ENCODE measurements at regions not wholly inside any gene's neighbourhood (a gene's known extent, or its start where the extent isn't known, plus 50 kb on each side); places are given as distances from the start of the nearest gene placed in this dataset.

GRCh38 chr4:117654079-117654478 is 380.2 kb upstream of the NDST3 start:
- TF ChIP-seq, protein P1, sequence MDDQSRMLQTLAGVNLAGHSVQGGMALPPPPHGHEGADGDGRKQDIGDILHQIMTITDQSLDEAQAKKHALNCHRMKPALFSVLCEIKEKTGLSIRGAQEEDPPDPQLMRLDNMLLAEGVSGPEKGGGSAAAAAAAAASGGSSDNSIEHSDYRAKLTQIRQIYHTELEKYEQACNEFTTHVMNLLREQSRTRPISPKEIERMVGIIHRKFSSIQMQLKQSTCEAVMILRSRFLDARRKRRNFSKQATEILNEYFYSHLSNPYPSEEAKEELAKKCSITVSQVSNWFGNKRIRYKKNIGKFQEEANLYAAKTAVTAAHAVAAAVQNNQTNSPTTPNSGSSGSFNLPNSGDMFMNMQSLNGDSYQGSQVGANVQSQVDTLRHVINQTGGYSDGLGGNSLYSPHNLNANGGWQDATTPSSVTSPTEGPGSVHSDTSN (IDR thresholded peaks at IDR 0.05) = no peak
- TF ChIP-seq CTCF (IDR thresholded peaks at IDR 0.05) (no peak), RAD21 (conservative IDR thresholded peaks at IDR 0.05 in 1 of 2, IDR thresholded peaks at IDR 0.05 in 1 of 2) (no peak), KDM1A (IDR thresholded peaks at IDR 0.05; ENCODE audit: low read depth) (no peak), RCOR1 (IDR thresholded peaks at IDR 0.05; ENCODE audit: low read depth, low read length) (no peak), SMC3 (IDR thresholded peaks at IDR 0.05) (no peak), MYC (IDR thresholded peaks at IDR 0.05; ENCODE audit: borderline replicate concordance, low read length) (no peak), POLR2A (IDR thresholded peaks at IDR 0.05; ENCODE audit: low read length) (no peak), ZNF302 (CRISPR knock-in tag; IDR thresholded peaks at IDR 0.05) (no peak), TP53 (CRISPR knock-in tag; IDR thresholded peaks at IDR 0.05) (no peak), CEBPB (IDR thresholded peaks at IDR 0.05) (no peak)

Measured in A549 (cell line).